Lower leg skin (tissue), 4 donors: ENCODE measurements at regions not wholly inside any gene's neighbourhood (a gene's known extent, or its start where the extent isn't known, plus 50 kb on each side); places are given as distances from the start of the nearest gene placed in this dataset.

Source experiments
- DNase-seq, 2 donors: peaks; one replicate each; pipeline ENCODE4 v3.0.0-alpha.2; 2019; ENCODE audit warnings: low spot score in 2 of 2
- H3K4me3 ChIP-seq: fragments of 200-600 bp; sonication (generic); 2 replicates; pipeline ENCODE4 v1.5.1; 2017; ENCODE audit warnings: mild to moderate bottlenecking, low read depth; ENCODE audit not compliant: poor library complexity, severe bottlenecking
- CTCF ChIP-seq, 3 donors: fragments of 450-650 bp; IDR thresholded peaks; one replicate each; pipeline ENCODE4 v1.5.1; 2016; ENCODE audit warnings: antibody characterized with exemption in 3 of 3, mild to moderate bottlenecking in 3 of 3, moderate library complexity in 2 of 3
- POLR2A ChIP-seq, 2 donors: fragments of 450-650 bp; IDR thresholded peaks; one replicate each; pipeline ENCODE4 v1.6.1; 2016 to 2017; ENCODE audit warnings: antibody characterized with exemption in 2 of 2, mild to moderate bottlenecking in 1 of 2, moderate library complexity in 1 of 2
- WGBS, 2 donors: methylation state at CpG; one replicate each; pipeline ENCODE4 v1.1.5; 2018; 5-methylcytosine and 5-hydroxymethylcytosine counted together
- intact Hi-C: fragments of 100-400 bp; cut with DNase I; formaldehyde crosslinking; loops from one replicate; pipeline ENCODE4 v1.15.0; 2023; ENCODE audit warnings: low total_unique reads

GRCh38 chrX:148371291-148371690 is 129.1 kb upstream of the AFF2 start:
- WGBS, 2 donors = 73 to 80% methylated on average over 3 of the region's 3 CpGs
- no peak for DNase-seq
- intact Hi-C loops = no loop called here

GRCh38 chrX:148372925-148373324 is 127.5 kb upstream of the AFF2 start:
- DNase-seq = no peak
- intact Hi-C loops = no loop called here
- WGBS, 2 donors = 44 to 64% methylated on average over 2 to 4 of the region's 4 CpGs
- TF ChIP-seq POLR2A (IDR thresholded peaks at IDR 0.05) = no peak
- TF ChIP-seq CTCF (IDR thresholded peaks at IDR 0.05) = no peak
- H3K4me3 ChIP-seq = no peak overlapping the region

More at GRCh38 chrX:148371291-148371690, 129.1 kb upstream of the AFF2 start:
- no peak overlapping the region for H3K4me3 ChIP-seq
- TF ChIP-seq CTCF (IDR thresholded peaks at IDR 0.05) = no peak
- TF ChIP-seq POLR2A (IDR thresholded peaks at IDR 0.05) = no peak

GRCh38 chrX:148376342-148376741 is 124.1 kb upstream of the AFF2 start:
- TF ChIP-seq POLR2A (IDR thresholded peaks at IDR 0.05) = no peak
- DNase-seq = no peak
- no peak overlapping the region for H3K4me3 ChIP-seq
- 96 to 99% methylated on average over 3 of the region's 3 CpGs for WGBS, 2 donors
- intact Hi-C loops = no loop called here

- intact Hi-C loops = no loop called here
- DNase-seq = no peak
- 77 to 94% methylated on average over 3 of the region's 3 CpGs for WGBS, 2 donors
Measured at GRCh38 chrX:148380107-148380506, 120.3 kb upstream of the AFF2 start.

GRCh38 chrX:148380650-148381561 is 119.5 kb upstream of the AFF2 start:
- 40 to 55% methylated on average over 9 of the region's 9 CpGs for WGBS, 2 donors
- H3K4me3 ChIP-seq = no peak overlapping the region
- TF ChIP-seq POLR2A (IDR thresholded peaks at IDR 0.05) (no peak), CTCF (IDR thresholded peaks at IDR 0.05) (no peak)
- DNase-seq = no peak
- intact Hi-C loops = no loop called here

More at GRCh38 chrX:148380107-148380506, 120.3 kb upstream of the AFF2 start:
- TF ChIP-seq CTCF (IDR thresholded peaks at IDR 0.05) = no peak
- no peak for TF ChIP-seq POLR2A (IDR thresholded peaks at IDR 0.05)
- H3K4me3 ChIP-seq = no peak overlapping the region

GRCh38 chrX:148381603-148382002 is 118.8 kb upstream of the AFF2 start:
- TF ChIP-seq CTCF (IDR thresholded peaks at IDR 0.05) (no peak), POLR2A (IDR thresholded peaks at IDR 0.05) (no peak)
- intact Hi-C loops = no loop called here
- DNase-seq = no peak
- WGBS, 2 donors = 65 to 66% methylated on average over 2 of the region's 2 CpGs
- no peak overlapping the region for H3K4me3 ChIP-seq
